Glomerular visceral epithelial cell (primary cell): ENCODE measurements at regions not wholly inside any gene's neighbourhood (a gene's known extent, or its start where the extent isn't known, plus 50 kb on each side); places are given as distances from the start of the nearest gene placed in this dataset.

Source experiments
- DNase-seq: peaks from one replicate; pipeline ENCODE4 v3.0.0-alpha.2; 2016; ENCODE audit errors: extremely low spot score

GRCh38 chr4:167688660-167689142, 403.6 kb upstream of the ANXA10 start:
- no peak for DNase-seq

- DNase-seq: no peak
Observed at GRCh38 chr4:167702391-167702790, 389.9 kb upstream of the ANXA10 start.

GRCh38 chr4:167711517-167711916, 380.8 kb upstream of the ANXA10 start:
- no peak for DNase-seq

GRCh38 chr4:167713756-167714155, 378.6 kb upstream of the ANXA10 start:
- peak; percentile 13 for DNase-seq

GRCh38 chr4:167715176-167715575, 377.2 kb upstream of the ANXA10 start:
- peak; percentile 5 for DNase-seq

GRCh38 chr4:167717495-167717894, 374.8 kb upstream of the ANXA10 start:
- DNase-seq: no peak

- DNase-seq: no peak
Observed at GRCh38 chr4:167721617-167722486, 370.5 kb upstream of the ANXA10 start.

GRCh38 chr4:167722487-167722808, 369.9 kb upstream of the ANXA10 start:
- DNase-seq: no peak

- no peak for DNase-seq
Observed at GRCh38 chr4:167724941-167725340, 367.4 kb upstream of the ANXA10 start.

GRCh38 chr4:167730769-167731168, 361.6 kb upstream of the ANXA10 start:
- DNase-seq: no peak

- no peak for DNase-seq
Observed at GRCh38 chr4:167745024-167745687, 347.2 kb upstream of the ANXA10 start.

GRCh38 chr4:167767281-167767680, 325.1 kb upstream of the ANXA10 start:
- no peak for DNase-seq

GRCh38 chr4:167774646-167775045, 317.7 kb upstream of the ANXA10 start:
- DNase-seq: no peak

GRCh38 chr4:167775375-167775774, 317.0 kb upstream of the ANXA10 start:
- DNase-seq: no peak

- no peak for DNase-seq
Observed at GRCh38 chr4:167779280-167779679, 313.1 kb upstream of the ANXA10 start.

- no peak for DNase-seq
Observed at GRCh38 chr4:167779864-167780263, 312.5 kb upstream of the ANXA10 start.

GRCh38 chr4:167784826-167785225, 307.5 kb upstream of the ANXA10 start:
- no peak for DNase-seq

- no peak for DNase-seq
Observed at GRCh38 chr4:167785523-167785922, 306.8 kb upstream of the ANXA10 start.

- DNase-seq: no peak
Observed at GRCh38 chr4:167786504-167786903, 305.8 kb upstream of the ANXA10 start.

GRCh38 chr4:167787231-167787630, 305.1 kb upstream of the ANXA10 start:
- no peak for DNase-seq

GRCh38 chr4:167802463-167803212, 289.7 kb upstream of the ANXA10 start:
- DNase-seq: no peak

- DNase-seq: no peak
Observed at GRCh38 chr4:167811958-167812357, 280.4 kb upstream of the ANXA10 start.
